ENCODE measurements at regions not wholly inside any gene's neighbourhood (a gene's known extent, or its start where the extent isn't known, plus 50 kb on each side); places are given as distances from the start of the nearest gene placed in this dataset.

DNA sequence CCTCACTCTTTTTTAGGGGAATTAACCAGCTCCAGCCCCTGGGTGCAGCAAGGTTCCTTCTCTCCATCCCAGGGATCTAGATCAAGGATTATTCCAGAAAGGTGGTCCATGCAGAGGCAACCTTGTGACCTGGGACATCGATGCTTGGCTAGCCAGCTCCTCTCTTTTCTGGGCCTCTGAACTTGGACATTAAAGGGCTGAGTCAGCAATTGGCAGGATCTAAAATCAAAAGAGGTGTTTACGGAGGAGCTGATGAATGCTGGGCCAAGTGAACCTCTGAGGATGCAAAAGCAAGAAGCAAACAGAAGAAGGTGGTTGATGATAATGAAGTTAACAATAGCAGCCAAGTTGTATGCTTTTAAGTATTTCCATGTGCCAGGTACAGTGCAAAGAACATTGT lies 207.0 kb downstream of the MAF start:
- TF ChIP-seq EZH2 (IDR thresholded peaks at IDR 0.05; ENCODE audit: borderline replicate concordance, low read length), result no peak
- TF ChIP-seq, protein P1, sequence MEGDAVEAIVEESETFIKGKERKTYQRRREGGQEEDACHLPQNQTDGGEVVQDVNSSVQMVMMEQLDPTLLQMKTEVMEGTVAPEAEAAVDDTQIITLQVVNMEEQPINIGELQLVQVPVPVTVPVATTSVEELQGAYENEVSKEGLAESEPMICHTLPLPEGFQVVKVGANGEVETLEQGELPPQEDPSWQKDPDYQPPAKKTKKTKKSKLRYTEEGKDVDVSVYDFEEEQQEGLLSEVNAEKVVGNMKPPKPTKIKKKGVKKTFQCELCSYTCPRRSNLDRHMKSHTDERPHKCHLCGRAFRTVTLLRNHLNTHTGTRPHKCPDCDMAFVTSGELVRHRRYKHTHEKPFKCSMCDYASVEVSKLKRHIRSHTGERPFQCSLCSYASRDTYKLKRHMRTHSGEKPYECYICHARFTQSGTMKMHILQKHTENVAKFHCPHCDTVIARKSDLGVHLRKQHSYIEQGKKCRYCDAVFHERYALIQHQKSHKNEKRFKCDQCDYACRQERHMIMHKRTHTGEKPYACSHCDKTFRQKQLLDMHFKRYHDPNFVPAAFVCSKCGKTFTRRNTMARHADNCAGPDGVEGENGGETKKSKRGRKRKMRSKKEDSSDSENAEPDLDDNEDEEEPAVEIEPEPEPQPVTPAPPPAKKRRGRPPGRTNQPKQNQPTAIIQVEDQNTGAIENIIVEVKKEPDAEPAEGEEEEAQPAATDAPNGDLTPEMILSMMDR (IDR thresholded peaks at IDR 0.05; ENCODE audit: low read length), result no peak
